Neural cell (in vitro differentiated cells): ENCODE measurements at regions not wholly inside any gene's neighbourhood (a gene's known extent, or its start where the extent isn't known, plus 50 kb on each side); places are given as distances from the start of the nearest gene placed in this dataset.

Experiments used
- H2AFZ ChIP-seq: fragments of 200-600, 300-800 bp; sonication (generic), shearing (Covaris generic); 2 replicates; pipeline ENCODE4 v1.6.0; 2014; ENCODE audit warnings: low read depth, mild to moderate bottlenecking, antibody characterized with exemption, low read length, moderate library complexity
- H3F3A ChIP-seq: fragments of 200-600 bp; shearing (Covaris generic); 2 replicates; pipeline ENCODE4 v1.6.1; 2016; ENCODE audit warnings: mild to moderate bottlenecking, moderate library complexity, mixed read lengths, antibody characterized with exemption, low read length; ENCODE audit not compliant: insufficient read depth, poor library complexity, severe bottlenecking
- H3K27ac ChIP-seq: fragments of 200-600, 300-800 bp; sonication (generic), shearing (Covaris generic); 2 replicates; pipeline ENCODE4 v1.5.1; 2014; ENCODE audit warnings: mild to moderate bottlenecking, low read length, moderate library complexity
- H3K27me3 ChIP-seq: fragments of 300-800, 200-600 bp; sonication (generic), shearing (Covaris generic); 2 replicates; pipeline ENCODE4 v1.6.0; 2014; ENCODE audit warnings: mild to moderate bottlenecking, low read depth, low read length, moderate library complexity; ENCODE audit not compliant: insufficient read depth
- H3K36me3 ChIP-seq: fragments of 300-800, 200-600 bp; sonication (generic), shearing (Covaris generic); 2 replicates; pipeline ENCODE4 v1.5.1; 2014; ENCODE audit warnings: mild to moderate bottlenecking, antibody characterized with exemption, low read length, moderate library complexity; ENCODE audit not compliant: insufficient read depth
- H3K4me2 ChIP-seq: fragments of 300-800, 200-600 bp; sonication (generic), shearing (Covaris generic); 2 replicates; pipeline ENCODE4 v1.6.0; 2014; ENCODE audit warnings: mild to moderate bottlenecking, low read length
- H3K4me3 ChIP-seq: fragments of 300-800, 200-600 bp; sonication (generic), shearing (Covaris generic); 2 replicates; pipeline ENCODE4 v1.5.1; 2014; ENCODE audit warnings: mild to moderate bottlenecking, low read length, moderate library complexity
- H3K79me2 ChIP-seq: fragments of 200-600 bp; shearing (Covaris generic); replicated peaks from 2 replicates; pipeline ENCODE4 v1.6.0; 2014; ENCODE audit warnings: mild to moderate bottlenecking, low read length, moderate library complexity; ENCODE audit not compliant: insufficient read depth
- H3K9ac ChIP-seq: fragments of 300-800, 200-600 bp; sonication (generic), shearing (Covaris generic); 2 replicates; pipeline ENCODE4 v1.6.1; 2016; ENCODE audit warnings: mild to moderate bottlenecking, low read length, mixed read lengths
- H3K9me2 ChIP-seq: fragments of 200-600 bp; shearing (Covaris generic); 2 replicates; pipeline ENCODE4 v1.6.1; 2016; ENCODE audit warnings: mild to moderate bottlenecking, low read length, mixed read lengths; ENCODE audit not compliant: insufficient read depth
- H3K9me3 ChIP-seq: fragments of 200-600, 300-800 bp; sonication (generic), shearing (Covaris generic); 2 replicates; pipeline ENCODE4 v1.6.1; 2016; ENCODE audit warnings: mild to moderate bottlenecking, mixed run types, low read length, moderate library complexity, mixed read lengths
- H4K20me1 ChIP-seq: fragments of 200-600 bp; shearing (Covaris generic); 2 replicates; pipeline ENCODE4 v1.6.1; 2016; ENCODE audit warnings: mild to moderate bottlenecking, mixed run types; ENCODE audit not compliant: insufficient read depth
- CTCF ChIP-seq: fragments of 450-650 bp; IDR thresholded peaks from 2 replicates; pipeline ENCODE4 v1.5.1; 2014; ENCODE audit warnings: antibody characterized with exemption, mild to moderate bottlenecking, moderate library complexity; ENCODE audit not compliant: poor library complexity, severe bottlenecking
- EP300 ChIP-seq: fragments of 450-650 bp; conservative IDR thresholded peaks from 2 replicates; pipeline ENCODE4 v1.6.1; 2014; ENCODE audit warnings: antibody characterized with exemption, mild to moderate bottlenecking, moderate library complexity; ENCODE audit not compliant: poor library complexity, severe bottlenecking
- EZH2 ChIP-seq: fragments of 200-600, 300-800 bp; shearing (Covaris generic), sonication (generic); IDR thresholded peaks from 2 replicates; pipeline ENCODE4 v1.6.1; 2014; ENCODE audit warnings: antibody characterized with exemption, low read length, borderline replicate concordance, mild to moderate bottlenecking; ENCODE audit not compliant: insufficient read depth, poor library complexity, severe bottlenecking
- MXI1 ChIP-seq: fragments of 450-650 bp; conservative IDR thresholded peaks from 2 replicates; pipeline ENCODE4 v1.6.1; 2014; ENCODE audit warnings: antibody characterized with exemption, mild to moderate bottlenecking; ENCODE audit not compliant: poor library complexity, severe bottlenecking
- POLR2AphosphoS5 ChIP-seq: IDR thresholded peaks from 2 replicates; pipeline ENCODE4 v1.6.1; 2012
- RAD21 ChIP-seq: fragments of 450-650 bp; conservative IDR thresholded peaks from 2 replicates; pipeline ENCODE4 v1.6.1; 2014; ENCODE audit warnings: antibody characterized with exemption, mild to moderate bottlenecking, moderate library complexity
- REST ChIP-seq: IDR thresholded peaks from 2 replicates; pipeline ENCODE4 v1.6.1; 2012; ENCODE audit warnings: borderline replicate concordance
- SMC3 ChIP-seq: fragments of 450-650 bp; conservative IDR thresholded peaks from 2 replicates; pipeline ENCODE4 v1.6.1; 2014; ENCODE audit warnings: antibody characterized with exemption, mild to moderate bottlenecking, moderate library complexity; ENCODE audit not compliant: poor library complexity
- TAF1 ChIP-seq: IDR thresholded peaks from 2 replicates; pipeline ENCODE4 v1.6.1; 2012; ENCODE audit warnings: low read depth

- H3K9ac ChIP-seq: no peak overlapping the region
- TF ChIP-seq TAF1 (no peak), REST (no peak), POLR2AphosphoS5 (no peak), MXI1 (no peak), EZH2 (no peak), CTCF (no peak), SMC3 (no peak), RAD21 (no peak), EP300 (no peak)
- H3K27ac ChIP-seq: no peak overlapping the region
- peaks cover 4% of the 10 kb centered on the region for H3K9me3 ChIP-seq
- no peaks in the 10 kb centered on the region for H3F3A ChIP-seq
- no peaks in the 10 kb centered on the region for H3K27me3 ChIP-seq
- H3K36me3 ChIP-seq: no peaks in the 10 kb centered on the region
- H3K9me2 ChIP-seq: no peaks in the 10 kb centered on the region
- no peaks in the 10 kb centered on the region for H3K79me2 ChIP-seq
- H3K4me2 ChIP-seq: no peak overlapping the region
- H2AFZ ChIP-seq: no peak overlapping the region
- H3K4me3 ChIP-seq: no peak overlapping the region
- no peaks in the 10 kb centered on the region for H4K20me1 ChIP-seq
These were observed 218.6 kb upstream of the PMEPA1 start for GRCh38 chr20:57928181-57928967.

DNA sequence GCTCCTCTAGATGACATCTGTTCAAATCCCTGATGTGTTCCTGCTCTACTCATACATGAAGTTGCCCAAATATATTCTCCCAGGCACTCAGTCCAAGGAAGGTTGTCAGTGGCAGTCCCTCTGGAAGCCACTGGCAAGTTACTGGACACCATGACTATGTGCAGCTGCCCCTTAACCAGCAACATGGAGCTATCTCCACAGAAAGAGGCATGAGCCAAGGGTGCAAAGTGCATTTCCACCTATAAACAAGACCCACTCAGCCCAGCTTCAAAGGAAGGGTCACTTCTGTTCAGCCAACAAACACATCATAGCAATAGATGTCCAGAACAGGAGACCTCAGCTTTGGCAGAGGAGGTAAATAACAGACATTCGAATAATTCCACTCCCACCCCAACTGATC lies 217.6 kb upstream of the PMEPA1 start:
- Histone ChIP-seq H3K79me2 (no peaks in the 10 kb centered on the region), H3K9ac (no peak overlapping the region), H3F3A (no peaks in the 10 kb centered on the region), H3K27me3 (no peaks in the 10 kb centered on the region), H3K36me3 (no peaks in the 10 kb centered on the region), H3K9me3 (peaks cover 4% of the 10 kb centered on the region), H4K20me1 (no peaks in the 10 kb centered on the region), H3K9me2 (no peaks in the 10 kb centered on the region), H3K4me2 (no peak overlapping the region), H3K27ac (no peak overlapping the region), H2AFZ (no peak overlapping the region), H3K4me3 (no peak overlapping the region)
- TF ChIP-seq EP300 (no peak), CTCF (no peak), TAF1 (no peak), MXI1 (no peak), POLR2AphosphoS5 (no peak), EZH2 (no peak), RAD21 (no peak), REST (no peak), SMC3 (no peak)
